Testis (tissue), 2 donors: ENCODE measurements at regions not wholly inside any gene's neighbourhood (a gene's known extent, or its start where the extent isn't known, plus 50 kb on each side); places are given as distances from the start of the nearest gene placed in this dataset.

Source experiments
- POLR2A ChIP-seq: fragments of 450-650 bp; IDR thresholded peaks from one replicate; pipeline ENCODE4 v1.6.1; 2017; ENCODE audit warnings: antibody characterized with exemption, mild to moderate bottlenecking, moderate library complexity
- TF ChIP-seq, protein P1 (sequence below), 3 experiments: fragments of 450-650 bp in 2 of 3; fragments of 200-600 bp in 1 of 3; sonication (generic) in 1 of 3; IDR thresholded peaks; one replicate each; pipeline ENCODE4 v1.5.1; 2016 to 2019; ENCODE audit warnings: antibody characterized with exemption in 3 of 3, mild to moderate bottlenecking in 2 of 3, moderate library complexity in 1 of 3

GRCh38 chr4:25559508-25559907 is 96.1 kb upstream of the SLC34A2 start:
- TF ChIP-seq, protein P1, sequence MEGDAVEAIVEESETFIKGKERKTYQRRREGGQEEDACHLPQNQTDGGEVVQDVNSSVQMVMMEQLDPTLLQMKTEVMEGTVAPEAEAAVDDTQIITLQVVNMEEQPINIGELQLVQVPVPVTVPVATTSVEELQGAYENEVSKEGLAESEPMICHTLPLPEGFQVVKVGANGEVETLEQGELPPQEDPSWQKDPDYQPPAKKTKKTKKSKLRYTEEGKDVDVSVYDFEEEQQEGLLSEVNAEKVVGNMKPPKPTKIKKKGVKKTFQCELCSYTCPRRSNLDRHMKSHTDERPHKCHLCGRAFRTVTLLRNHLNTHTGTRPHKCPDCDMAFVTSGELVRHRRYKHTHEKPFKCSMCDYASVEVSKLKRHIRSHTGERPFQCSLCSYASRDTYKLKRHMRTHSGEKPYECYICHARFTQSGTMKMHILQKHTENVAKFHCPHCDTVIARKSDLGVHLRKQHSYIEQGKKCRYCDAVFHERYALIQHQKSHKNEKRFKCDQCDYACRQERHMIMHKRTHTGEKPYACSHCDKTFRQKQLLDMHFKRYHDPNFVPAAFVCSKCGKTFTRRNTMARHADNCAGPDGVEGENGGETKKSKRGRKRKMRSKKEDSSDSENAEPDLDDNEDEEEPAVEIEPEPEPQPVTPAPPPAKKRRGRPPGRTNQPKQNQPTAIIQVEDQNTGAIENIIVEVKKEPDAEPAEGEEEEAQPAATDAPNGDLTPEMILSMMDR (IDR thresholded peaks at IDR 0.05) = no peak
- no peak for TF ChIP-seq POLR2A
